SW480 (cell line): ENCODE measurements at regions not wholly inside any gene's neighbourhood (a gene's known extent, or its start where the extent isn't known, plus 50 kb on each side); places are given as distances from the start of the nearest gene placed in this dataset.
"Not testable (repeated sequence)": the region's sequence is repeated elsewhere in the genome, so short reads cannot be mapped to it uniquely, and the experiment has no call there.

ENCODE experiments used
- DNase-seq: peaks from one replicate; pipeline ENCODE4 v3.0.0-alpha.2; 2016; ENCODE audit warnings: low spot score

DNA sequence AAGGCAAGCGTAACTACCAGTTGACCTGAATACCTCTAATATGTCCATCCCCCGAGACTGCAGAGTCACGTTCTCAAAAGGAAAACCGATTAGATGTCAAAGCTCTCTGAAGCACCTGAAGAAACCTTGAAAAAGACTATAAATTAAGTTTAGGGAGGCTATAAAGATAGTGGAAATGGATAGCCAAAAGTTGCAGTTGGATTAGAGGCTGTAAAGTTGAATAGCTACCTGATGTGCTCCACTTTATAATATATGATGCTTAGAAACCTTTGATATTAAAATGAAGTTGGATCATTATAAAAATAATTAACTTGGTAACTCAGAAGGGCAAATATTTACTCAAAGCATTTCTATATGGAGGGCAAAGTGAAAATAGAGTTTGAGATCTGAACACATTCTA, 506.6 kb upstream of the AGA start:
- no peak for DNase-seq

DNA sequence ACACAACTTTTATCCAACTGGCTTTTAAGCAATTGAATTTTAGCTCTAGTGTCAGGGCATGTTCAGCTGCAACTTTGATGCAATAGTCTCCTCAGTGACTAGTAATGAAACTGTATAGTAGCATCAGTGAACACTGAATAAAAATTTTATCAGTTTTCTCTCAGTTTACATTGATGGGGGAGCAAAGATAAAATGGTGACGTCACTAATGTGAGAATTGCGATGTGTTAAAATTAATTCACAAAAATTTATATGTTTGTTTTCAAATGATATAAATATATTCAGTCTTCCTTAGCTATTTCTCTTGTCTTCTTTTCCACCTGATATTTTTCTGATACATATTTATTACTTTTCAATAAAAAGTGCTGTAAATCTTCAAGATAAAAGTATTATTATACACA, 508.8 kb upstream of the AGA start:
- no peak for DNase-seq

DNA sequence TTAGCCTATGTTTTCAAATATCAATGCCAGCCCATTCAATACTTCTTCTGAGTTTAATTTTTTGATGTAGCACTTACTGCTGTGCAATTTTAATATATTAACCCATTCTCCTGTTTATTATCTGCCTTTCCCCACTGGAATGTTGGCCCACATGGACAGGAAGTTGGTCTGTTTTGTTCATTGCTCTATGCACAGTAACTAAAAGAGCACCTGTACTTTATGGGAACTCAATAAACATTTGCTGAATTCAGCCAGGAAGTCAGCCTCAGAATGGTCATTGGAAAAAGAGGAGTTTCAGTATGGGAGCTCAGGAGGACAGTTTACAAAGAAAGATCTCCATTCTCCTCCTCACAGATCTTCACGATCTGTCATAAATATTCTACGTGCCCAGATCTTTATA, 510.5 kb upstream of the AGA start:
- DNase-seq = no peak

DNA sequence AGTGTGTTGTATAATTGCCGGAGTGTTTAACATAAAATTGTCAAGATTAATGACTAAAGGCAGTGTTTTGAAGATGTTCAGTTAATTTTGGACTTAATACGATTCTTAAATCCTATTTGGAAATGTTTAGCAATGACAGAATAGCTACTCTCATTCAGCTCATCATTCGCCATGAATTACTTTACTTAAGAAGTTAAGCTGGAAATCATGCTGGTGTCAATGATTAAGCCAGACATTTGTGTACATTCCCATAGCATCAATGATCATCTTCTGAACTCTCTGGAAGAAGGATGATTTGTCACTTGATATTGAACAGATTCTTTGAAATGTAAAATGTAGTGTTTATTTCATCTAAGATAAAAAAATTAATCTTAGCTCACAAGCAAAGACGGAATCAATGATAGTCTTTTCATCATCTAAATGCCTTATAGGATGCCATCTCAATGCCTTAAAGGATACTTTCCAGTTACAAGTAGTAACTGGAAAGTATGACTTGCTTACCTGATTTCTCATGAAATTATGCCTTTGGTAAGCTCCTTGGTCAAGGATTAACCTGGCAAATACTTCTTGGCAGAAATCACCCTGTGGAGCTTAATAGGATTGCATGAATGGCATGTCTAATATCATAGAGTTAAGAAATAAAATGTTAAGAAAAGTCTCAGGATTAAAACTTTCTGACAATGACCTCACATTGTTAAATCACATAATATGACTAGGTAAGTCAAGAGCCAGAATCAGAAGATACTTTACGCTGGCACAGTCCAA, 515.5 kb upstream of the AGA start:
- no peak for DNase-seq

DNA sequence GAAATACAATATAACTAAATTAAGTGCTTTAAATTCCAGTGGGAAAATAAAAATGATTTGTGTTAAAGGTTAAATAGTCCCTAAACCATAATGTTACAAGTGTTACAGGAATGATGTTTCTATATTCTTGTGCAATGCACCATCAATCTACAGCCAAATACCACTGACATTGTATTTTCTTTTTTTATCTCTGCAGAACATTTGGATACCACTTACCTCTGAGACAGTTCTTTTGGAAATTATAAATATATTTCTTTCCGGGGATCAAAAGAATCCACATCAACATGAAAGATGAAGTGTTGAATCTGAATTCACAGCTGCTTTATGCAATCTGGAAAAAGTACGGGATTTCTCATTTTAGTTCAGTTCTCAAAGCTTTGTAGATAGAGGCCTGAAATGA, 518.3 kb upstream of the AGA start:
- DNase-seq = no peak

DNA sequence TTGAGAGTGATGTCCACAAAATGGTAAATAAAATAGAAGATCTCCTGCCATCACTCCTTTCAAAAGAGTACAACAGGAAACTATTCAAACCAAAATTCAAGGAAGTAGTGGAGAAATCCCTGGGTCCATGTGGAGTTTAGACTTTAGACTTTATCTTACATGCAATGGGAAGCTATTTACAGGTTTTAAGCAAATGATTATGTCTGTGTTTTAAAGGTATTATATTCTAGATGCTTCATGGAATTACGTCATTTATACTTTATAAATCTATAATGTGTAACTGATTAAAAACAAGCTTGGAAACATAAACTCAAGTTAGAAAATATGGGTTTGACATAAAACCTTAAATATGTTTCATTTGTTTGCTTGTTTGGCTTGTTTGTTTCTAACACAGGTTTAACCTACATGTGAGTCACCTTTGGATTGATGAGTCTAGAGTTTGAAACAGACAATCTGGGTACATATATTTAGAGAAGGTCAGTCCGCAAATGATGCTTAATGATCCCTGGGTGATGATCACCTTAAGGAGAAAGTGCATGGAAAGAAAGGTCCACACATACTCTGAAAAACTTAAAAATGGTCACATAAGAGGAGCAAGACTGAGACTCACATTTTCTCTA, 519.6 kb upstream of the AGA start:
- DNase-seq = no peak

DNA sequence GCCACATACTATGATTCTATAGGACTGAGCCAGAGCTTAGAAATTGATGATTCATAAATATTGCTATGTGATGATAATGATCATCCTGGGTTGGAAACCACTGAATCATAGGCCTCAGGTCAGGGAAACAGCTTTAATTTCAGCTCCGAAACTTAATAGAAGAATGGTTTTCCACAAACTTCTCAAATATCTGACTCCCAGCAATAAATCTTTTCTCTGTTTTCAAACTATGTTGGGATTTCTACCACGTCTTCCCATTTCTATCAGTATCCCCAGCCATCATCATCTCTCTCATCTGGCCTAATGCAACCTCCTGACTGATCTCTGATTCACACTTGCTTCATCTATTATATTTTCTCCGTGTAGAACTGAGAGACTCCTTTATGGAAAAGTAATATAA, 521.8 kb upstream of the AGA start:
- DNase-seq = no peak

DNA sequence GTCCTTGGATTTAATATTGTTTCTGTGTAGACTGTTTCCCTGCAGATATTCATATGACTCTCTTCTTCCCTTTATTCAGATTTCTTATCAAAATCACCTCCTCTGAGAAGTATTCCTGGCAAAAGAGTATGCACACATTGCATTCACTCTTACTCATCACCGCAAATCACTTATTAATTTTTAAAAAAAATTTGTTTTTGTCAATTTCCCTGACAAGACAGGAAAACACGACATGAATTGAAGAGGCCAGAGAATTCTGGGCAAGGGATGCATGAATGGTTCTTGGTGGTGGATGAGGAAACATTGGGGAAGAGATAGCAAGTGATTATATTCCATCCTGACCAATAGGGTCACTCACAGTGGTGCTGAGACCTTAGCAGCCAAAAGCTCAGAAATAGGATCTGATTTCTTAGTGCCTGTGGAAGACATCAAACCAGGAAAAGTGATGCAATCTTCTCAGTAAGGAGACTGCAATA, 522.5 kb upstream of the AGA start:
- DNase-seq = no peak

DNA sequence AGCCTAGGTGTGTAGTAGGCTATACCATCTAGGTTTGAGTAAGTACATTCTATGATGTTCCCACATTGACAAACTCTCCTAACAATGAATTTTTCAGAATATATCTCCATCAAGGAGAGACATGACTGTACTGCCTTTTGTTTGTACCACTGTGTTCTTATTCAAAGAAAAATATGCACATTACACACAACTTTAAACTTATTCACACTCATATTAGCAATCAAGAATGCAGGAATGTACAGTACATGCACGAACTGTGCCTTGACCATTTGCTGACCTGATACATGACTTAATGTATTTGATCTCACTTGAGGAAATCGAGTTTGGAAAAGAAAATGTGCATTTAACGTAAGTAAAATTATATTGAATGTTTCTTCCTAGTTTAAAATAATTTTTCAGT, 525.1 kb upstream of the AGA start:
- no peak for DNase-seq

DNA sequence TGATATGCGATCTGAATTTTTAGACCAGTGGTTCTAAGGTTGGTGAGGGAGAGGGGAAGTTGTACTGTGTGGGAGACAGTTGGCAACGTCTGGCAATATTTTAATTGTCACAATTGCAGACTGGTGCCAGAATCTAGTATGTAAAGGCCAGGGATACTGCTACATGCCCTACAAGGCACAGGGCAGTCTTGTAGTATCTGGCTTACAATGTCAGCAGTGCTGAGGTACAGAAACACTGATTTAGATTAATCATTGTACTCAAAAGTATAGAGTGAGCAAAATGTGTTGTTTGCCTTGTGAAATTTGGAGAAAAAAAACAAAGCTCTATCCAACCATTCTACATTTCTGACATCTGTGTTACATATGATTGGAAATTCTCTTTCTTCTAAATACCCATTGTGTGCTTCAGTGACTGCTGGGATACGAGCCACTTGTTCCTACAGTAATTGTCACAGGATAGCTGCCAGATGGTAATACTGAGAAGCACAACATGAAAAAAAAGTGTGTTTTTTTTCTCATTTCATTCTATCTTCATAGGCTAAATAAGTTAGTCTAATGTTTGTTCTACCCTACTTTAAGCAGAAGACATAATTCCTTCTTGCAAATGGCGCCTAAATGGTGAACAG, 526.7 kb upstream of the AGA start:
- DNase-seq = no peak

DNA sequence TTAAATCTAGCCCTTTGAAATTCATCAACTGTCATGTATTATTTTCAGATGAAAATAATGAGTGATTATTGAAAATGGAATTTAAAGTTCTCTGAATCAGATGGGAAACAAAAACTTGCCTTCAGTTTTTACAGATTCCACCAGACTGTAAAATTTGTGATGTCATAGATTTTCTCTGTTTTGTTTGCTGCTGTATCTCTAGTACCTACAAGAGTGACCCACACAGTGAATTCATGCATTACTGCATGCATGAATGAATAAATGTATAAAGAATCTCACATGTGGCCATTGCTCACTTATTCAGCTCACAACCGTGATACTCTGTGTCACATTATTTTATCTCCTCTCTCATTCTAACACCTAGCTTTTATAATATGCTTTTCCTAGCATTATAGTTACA, 532.2 kb upstream of the AGA start:
- no peak for DNase-seq

DNA sequence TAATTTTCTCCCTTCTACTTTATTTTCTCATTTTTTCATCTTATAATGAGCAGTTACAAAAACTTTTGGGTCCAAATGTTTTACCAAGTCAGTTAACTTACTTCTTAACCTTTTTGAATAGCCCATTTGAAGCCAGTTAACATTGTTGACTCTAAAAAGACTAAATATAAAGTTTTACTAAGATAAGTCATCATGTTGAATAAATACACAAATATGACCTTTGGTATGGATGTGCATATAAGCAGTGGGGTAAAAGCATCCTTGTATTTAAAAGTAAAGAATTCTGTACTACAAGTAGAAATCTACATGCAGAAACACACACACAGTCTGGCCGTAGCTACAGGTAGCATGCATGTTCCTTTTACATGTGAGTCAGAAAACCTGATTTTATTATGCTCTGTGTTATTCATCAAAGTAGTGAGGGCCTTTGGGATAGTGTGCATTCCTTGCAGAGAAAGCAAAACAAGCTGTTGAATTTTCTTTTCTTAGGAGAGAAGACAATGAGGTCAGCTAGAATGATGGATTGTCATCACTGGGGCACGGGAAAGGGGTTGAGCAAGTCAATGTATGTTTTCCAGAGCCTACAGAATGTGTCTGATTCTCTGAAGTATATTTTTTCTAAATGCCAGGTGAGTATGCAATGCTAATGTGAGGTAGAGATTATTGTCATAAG, 533.2 kb upstream of the AGA start:
- no peak for DNase-seq

DNA sequence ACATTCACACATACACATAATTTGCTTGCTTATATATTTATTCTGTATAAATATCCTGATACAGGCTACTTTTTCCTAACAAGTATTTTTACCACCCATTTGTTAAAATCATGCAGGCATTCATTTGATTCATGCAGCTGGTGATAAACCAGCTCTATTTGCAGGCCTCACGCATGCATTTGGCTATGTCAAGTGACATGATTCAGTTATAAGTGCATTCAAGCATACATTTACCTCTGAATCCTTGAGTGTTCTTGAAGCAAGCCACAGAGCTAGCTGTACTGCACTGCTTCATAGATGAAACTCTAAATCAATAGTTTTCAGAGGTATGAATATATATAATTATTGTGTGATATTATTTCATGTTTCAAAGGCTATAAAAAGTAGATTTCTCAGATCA, 544.0 kb upstream of the AGA start:
- DNase-seq = no peak

DNA sequence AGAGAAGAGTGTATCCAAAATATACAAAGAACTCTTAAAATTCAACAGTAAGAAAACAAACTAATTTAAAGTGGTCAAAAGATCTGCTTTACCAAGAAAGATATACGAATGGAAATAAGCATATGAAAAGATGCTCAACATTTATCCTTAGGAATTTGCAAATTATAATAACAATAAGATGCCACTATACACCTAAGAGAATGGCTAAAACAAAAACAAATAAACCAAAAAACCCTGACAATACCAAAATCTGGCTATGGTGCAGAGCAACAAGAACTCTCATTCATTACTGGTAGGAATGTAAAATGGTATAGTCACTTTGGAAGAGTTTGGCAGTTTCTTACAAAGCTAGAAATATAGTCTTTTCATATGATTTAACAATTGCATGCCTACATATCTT, 545.7 kb upstream of the AGA start:
- no peak for DNase-seq

DNA sequence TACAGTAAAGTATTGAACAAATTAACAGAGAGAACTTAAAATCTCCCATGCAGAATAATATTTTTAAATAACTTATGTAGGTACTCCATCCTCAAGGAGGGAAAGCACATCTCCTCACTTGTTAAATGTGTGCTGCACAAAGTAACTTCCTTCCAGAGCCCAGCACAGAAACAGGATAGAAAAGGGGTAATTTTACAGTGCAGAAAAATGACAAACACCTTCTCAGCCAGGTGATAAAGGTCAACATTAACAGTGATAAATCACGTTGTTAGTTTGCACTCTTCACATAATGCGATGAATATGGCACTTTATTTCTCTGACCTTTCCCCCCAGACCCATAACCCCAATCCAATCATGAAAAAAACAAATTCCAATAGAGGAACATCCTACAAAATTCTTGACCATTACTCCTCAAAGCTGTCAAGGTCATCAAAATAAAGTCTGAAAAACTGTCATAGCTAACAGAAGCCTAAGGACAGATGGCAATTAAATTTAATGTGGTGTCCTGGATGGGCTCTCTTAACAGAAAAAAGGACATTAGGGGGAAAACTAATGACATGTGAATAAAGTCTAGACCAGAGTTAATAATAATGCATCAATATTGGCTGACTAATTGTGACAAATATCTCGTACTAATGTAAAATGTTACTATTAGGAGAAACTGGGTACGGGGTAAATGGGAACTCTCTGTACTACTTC, 547.4 kb upstream of the AGA start:
- no peak for DNase-seq

DNA sequence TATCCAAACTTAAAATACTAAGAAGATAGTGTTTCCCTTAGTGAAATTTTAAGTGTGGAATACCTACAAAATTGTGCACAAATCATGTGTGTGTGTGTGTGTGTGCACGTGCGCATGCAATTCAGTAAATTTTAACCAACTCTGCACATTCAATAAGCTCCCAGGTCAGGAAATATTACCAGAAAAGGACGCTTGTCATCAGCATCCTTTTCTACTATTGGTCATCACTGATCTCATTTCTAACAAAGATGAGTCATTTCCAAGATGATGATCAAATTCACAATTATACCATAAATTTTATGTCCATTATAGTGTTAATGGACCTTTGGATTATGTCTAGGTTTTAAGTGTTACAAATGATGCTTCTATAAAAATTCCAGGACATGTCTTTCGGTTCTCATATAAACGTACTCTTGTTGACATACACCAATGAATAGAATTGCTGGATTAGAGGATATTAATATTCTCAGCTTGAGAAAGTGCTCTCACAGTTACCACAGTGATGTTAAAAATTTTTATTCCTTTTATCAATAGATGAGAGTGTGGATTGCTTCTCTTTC, 560.9 kb upstream of the AGA start:
- no peak for DNase-seq

DNA sequence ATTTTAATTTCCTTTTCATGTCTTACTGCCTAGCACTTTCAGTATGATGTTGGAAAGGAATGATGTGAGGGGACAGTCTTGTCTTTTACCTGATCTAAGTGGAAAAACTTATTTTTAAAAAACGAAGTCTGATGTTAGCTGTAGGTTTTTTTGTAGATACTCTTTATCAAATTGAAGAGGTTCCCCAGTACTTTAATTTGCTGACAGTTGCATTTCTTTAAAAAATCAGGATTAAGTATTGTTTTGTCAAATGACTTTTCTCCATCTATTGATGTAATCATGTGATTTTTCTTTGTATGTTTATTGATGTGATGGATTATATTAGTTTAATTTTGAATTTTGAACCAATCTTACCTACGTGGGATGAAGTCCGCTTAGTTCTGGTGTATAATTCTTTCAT, 568.4 kb upstream of the AGA start:
- no peak for DNase-seq

DNA sequence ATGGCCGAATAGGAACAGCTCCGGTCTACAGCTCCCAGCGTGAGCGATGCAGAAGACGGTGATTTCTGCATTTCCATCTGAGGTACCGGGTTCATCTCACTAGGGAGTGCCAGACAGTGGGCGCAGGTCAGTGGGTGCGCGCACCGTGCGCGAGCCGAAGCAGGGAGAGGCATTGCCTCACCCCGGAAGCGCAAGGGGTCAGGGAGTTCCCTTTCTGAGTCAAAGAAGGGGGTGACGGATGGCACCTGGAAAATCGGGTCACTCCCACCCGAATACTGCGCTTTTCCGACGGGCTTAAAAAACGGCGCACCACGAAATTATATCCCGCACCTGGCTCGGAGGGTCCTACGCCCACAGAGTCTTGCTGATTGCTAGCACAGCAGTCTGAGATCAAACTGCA, 572.8 kb upstream of the AGA start:
- not testable (repeated sequence) for DNase-seq

DNA sequence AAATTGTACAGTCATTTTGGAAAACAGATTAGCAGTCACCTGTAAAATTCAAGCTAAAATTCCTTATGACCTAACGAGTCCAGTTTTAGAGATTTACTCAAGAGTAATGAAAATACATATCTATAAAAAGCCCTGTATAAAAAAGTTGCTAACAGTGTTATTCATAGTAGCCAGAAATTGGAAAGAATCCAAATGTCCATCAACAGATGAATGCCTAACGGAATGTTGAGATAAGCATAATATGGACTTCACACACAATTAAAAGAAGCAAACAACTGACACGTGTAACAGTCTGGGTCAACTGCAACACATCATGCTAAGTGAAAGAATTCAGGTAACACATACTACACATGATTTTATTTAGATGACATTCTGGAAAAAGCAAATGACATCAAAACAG, 584.8 kb upstream of the AGA start:
- no peak for DNase-seq

DNA sequence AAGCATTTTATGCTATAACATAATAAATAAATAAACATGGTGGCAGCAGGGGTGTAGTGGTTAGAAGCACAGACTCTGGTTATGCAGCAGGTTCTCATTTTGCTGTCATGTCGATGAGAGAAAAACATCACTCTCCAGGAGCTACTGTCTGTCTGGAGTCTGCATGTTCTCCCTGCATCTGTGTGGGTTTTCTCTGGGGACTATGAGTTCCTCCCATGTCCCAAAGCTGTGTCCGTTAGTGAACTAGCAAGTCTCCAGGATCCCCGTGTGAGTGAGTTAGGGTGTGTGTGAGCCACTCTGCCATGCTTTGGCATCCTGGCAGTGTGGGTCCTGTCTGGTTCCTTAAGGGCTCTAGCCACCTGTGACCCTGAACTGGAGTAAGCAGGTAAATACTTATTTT, 585.6 kb upstream of the AGA start:
- no peak for DNase-seq

DNA sequence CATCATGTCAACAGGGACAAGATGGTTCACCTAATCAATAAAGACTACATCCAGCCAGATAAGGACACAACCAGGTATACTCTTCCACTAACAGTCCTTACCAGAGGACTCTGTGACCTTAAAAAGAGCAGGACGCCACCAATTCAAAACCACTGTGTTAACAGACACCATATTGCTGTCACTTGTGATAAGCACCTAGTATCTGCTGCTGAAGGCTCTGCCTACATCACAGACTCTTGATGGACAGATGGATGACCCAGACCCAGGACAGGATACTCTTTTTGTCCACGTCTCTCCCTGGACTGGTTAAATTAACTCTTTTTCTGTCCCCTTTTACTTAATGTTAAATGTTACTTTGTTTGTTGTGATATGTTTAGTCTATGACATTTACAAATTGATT, 586.2 kb upstream of the AGA start:
- no peak for DNase-seq
